Body of pancreas (tissue), 4 donors: ENCODE measurements at regions not wholly inside any gene's neighbourhood (a gene's known extent, or its start where the extent isn't known, plus 50 kb on each side); places are given as distances from the start of the nearest gene placed in this dataset.

Source experiments
- POLR2A ChIP-seq, 3 donors: fragments of 450-650 bp; IDR thresholded peaks; one replicate each; pipeline ENCODE4 v1.6.1; 2016; ENCODE audit warnings: antibody characterized with exemption in 3 of 3, mild to moderate bottlenecking in 2 of 3
- TF ChIP-seq, protein P1 (sequence below), 7 experiments: fragments of 450-650 bp in 4 of 7; fragments of 200-600 bp in 3 of 7; sonication (generic) in 3 of 7; IDR thresholded peaks; one replicate each; pipeline ENCODE4 v1.5.1; 2016 to 2019; ENCODE audit warnings: antibody characterized with exemption in 7 of 7

GRCh38 chr5:6236170-6236793, 142.1 kb downstream of the MED10 start:
- TF ChIP-seq, protein P1, sequence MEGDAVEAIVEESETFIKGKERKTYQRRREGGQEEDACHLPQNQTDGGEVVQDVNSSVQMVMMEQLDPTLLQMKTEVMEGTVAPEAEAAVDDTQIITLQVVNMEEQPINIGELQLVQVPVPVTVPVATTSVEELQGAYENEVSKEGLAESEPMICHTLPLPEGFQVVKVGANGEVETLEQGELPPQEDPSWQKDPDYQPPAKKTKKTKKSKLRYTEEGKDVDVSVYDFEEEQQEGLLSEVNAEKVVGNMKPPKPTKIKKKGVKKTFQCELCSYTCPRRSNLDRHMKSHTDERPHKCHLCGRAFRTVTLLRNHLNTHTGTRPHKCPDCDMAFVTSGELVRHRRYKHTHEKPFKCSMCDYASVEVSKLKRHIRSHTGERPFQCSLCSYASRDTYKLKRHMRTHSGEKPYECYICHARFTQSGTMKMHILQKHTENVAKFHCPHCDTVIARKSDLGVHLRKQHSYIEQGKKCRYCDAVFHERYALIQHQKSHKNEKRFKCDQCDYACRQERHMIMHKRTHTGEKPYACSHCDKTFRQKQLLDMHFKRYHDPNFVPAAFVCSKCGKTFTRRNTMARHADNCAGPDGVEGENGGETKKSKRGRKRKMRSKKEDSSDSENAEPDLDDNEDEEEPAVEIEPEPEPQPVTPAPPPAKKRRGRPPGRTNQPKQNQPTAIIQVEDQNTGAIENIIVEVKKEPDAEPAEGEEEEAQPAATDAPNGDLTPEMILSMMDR (IDR thresholded peaks at IDR 0.05), result no peak
- no peak for TF ChIP-seq POLR2A (IDR thresholded peaks at IDR 0.05)
